Fibroblast of the conjunctiva (primary cell): ENCODE measurements at regions not wholly inside any gene's neighbourhood (a gene's known extent, or its start where the extent isn't known, plus 50 kb on each side); places are given as distances from the start of the nearest gene placed in this dataset.
"Not testable (repeated sequence)": the region's sequence is repeated elsewhere in the genome, so short reads cannot be mapped to it uniquely, and the experiment has no call there.

Source experiments
- DNase-seq: peaks from one replicate; pipeline ENCODE4 v3.0.0-alpha.2; 2010; ENCODE audit warnings: low read depth

GRCh38 chr21:18104802-18105201 is 139.8 kb upstream of the CHODL start:
- DNase-seq = no peak

- DNase-seq = not testable (repeated sequence)
Measured at GRCh38 chr21:18096413-18096812, 148.2 kb upstream of the CHODL start.

- DNase-seq = no peak
Measured at GRCh38 chr21:18089786-18090185, 154.8 kb upstream of the CHODL start.

- DNase-seq = no peak
Measured at GRCh38 chr21:18070392-18070791, 174.2 kb upstream of the CHODL start.

GRCh38 chr21:18069875-18070274 is 174.8 kb upstream of the CHODL start:
- no peak for DNase-seq

- no peak for DNase-seq
Measured at GRCh38 chr21:18060402-18060801, 184.2 kb upstream of the CHODL start.

- DNase-seq = no peak
Measured at GRCh38 chr21:18058731-18059398, 185.8 kb upstream of the CHODL start.

- DNase-seq = no peak
Measured at GRCh38 chr21:18053151-18053550, 191.5 kb upstream of the CHODL start.

GRCh38 chr21:18049461-18049860 is 195.2 kb upstream of the CHODL start:
- DNase-seq = no peak

GRCh38 chr21:18041012-18041411 is 203.6 kb upstream of the CHODL start:
- no peak for DNase-seq

- DNase-seq = no peak
Measured at GRCh38 chr21:18030248-18030647, 211.1 kb upstream of the C21orf91 start.

GRCh38 chr21:18026359-18026758 is 207.2 kb upstream of the C21orf91 start:
- DNase-seq = no peak

GRCh38 chr21:18023711-18024110 is 204.6 kb upstream of the C21orf91 start:
- no peak for DNase-seq

GRCh38 chr21:18023157-18023556 is 204.0 kb upstream of the C21orf91 start:
- no peak for DNase-seq

GRCh38 chr21:18007121-18007520 is 188.0 kb upstream of the C21orf91 start:
- no peak for DNase-seq

GRCh38 chr21:18006691-18007090 is 187.5 kb upstream of the C21orf91 start:
- no peak for DNase-seq

GRCh38 chr21:18002393-18002792 is 183.2 kb upstream of the C21orf91 start:
- DNase-seq = no peak

GRCh38 chr21:18000981-18001686 is 182.0 kb upstream of the C21orf91 start:
- DNase-seq = no peak

GRCh38 chr21:17998599-17998998 is 179.4 kb upstream of the C21orf91 start:
- not testable (repeated sequence) for DNase-seq

- no peak for DNase-seq
Measured at GRCh38 chr21:17989780-17990179, 170.6 kb upstream of the C21orf91 start.

- DNase-seq = no peak
Measured at GRCh38 chr21:17988102-17988437, 168.9 kb upstream of the C21orf91 start.

GRCh38 chr21:17987382-17988101 is 168.4 kb upstream of the C21orf91 start:
- no peak for DNase-seq

GRCh38 chr21:17981060-17981740 is 162.0 kb upstream of the C21orf91 start:
- no peak for DNase-seq
